ENCODE measurements at regions not wholly inside any gene's neighbourhood (a gene's known extent, or its start where the extent isn't known, plus 50 kb on each side); places are given as distances from the start of the nearest gene placed in this dataset.
"Not testable (repeated sequence)": the region's sequence is repeated elsewhere in the genome, so short reads cannot be mapped to it uniquely, and the experiment has no call there.

DNA sequence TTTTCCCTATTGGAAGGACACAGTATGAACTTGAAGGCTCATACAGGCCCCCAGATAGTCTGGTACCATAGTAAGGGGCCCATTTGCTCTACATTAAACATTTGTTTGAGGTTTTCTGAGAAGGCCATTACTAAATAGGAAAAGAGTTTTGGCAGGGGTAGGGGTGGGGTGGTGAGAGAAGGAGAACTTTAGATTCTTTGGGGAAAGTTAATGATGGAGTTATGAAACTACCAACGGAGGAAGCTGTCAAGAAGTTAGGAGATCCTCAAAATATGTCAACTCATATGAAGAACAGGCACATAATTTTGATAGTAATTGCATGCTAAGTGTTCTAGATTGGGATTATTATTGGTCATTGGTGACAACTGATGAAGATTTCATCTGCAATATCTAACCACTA lies 114.7 kb downstream of the TAF11L14 start:
- DNase-seq (ENCODE audit: low read depth): no peak
- TF ChIP-seq CTCF (conservative IDR thresholded peaks at IDR 0.05; ENCODE audit: low read length): no peak
- no peak overlapping the region for H3K4me3 ChIP-seq (ENCODE audit: low read length)

GRCh38 chr5:17755406-17755805 lies 121.1 kb downstream of the TAF11L14 start:
- not testable (repeated sequence) for DNase-seq (ENCODE audit: low read depth); H3K4me3 ChIP-seq (ENCODE audit: low read length)

- H3K4me3 ChIP-seq (ENCODE audit: low read length): no peak overlapping the region
- TF ChIP-seq CTCF (conservative IDR thresholded peaks at IDR 0.05; ENCODE audit: low read length): no peak
- DNase-seq (ENCODE audit: low read depth): no peak
Observed at GRCh38 chr5:17761326-17761725, 127.1 kb downstream of the TAF11L14 start.

DNA sequence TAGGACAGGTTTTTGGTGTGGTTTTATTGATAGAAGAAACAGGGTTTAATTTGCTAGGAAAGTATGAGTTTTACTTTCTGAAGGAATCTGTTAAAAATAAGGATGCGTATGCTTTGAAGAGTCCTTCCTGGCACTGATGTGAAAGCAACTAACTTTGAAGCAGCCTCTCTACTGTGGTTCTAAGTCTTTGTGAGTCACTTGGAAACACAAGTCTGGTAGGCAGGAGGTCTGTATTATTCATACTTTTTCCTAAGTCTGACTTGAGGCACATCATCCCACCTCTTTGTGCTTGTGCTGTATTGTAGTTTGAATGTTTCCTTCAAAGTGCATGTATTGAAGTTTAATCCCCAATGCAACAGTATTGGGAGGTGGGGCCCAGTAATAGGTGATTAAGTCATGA lies 129.0 kb downstream of the TAF11L14 start:
- TF ChIP-seq CTCF (conservative IDR thresholded peaks at IDR 0.05; ENCODE audit: low read length): no peak
- no peak for DNase-seq (ENCODE audit: low read depth)
- H3K4me3 ChIP-seq (ENCODE audit: low read length): no peak overlapping the region

- DNase-seq (ENCODE audit: low read depth): no peak
- TF ChIP-seq CTCF (conservative IDR thresholded peaks at IDR 0.05; ENCODE audit: low read length): no peak
- no peak overlapping the region for H3K4me3 ChIP-seq (ENCODE audit: low read length)
Observed at GRCh38 chr5:17766031-17766430, 131.8 kb downstream of the TAF11L14 start.

- no peak overlapping the region for H3K4me3 ChIP-seq (ENCODE audit: low read length)
- no peak for DNase-seq (ENCODE audit: low read depth)
- no peak for TF ChIP-seq CTCF (conservative IDR thresholded peaks at IDR 0.05; ENCODE audit: low read length)
Observed at GRCh38 chr5:17769277-17769676, 135.0 kb downstream of the TAF11L14 start.

- TF ChIP-seq CTCF (conservative IDR thresholded peaks at IDR 0.05; ENCODE audit: low read length): no peak
- H3K4me3 ChIP-seq (ENCODE audit: low read length): no peak overlapping the region
- no peak for DNase-seq (ENCODE audit: low read depth)
Observed at GRCh38 chr5:17772232-17772631, 138.0 kb downstream of the TAF11L14 start.

DNA sequence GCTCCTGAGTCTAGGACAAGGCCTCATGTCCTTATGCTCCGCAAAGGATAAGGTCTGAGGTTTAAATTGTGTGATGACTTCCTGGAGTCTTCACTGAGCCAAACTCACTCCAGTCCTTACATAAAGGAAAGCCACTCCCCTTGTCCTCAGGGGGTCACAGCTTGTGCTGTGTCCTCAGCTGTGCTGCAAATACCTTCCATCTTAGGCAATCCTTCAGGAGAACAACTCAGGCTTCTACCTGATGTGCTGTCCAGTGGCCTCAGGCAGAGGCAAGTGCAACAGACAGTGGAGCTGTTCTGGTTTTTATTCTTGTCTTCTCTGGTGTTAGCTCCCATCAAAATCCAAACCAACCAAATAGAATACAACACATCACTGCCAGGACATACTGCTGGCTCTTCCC lies 151.5 kb downstream of the TAF11L14 start:
- H3K4me3 ChIP-seq (ENCODE audit: low read length): no peak overlapping the region
- no peak for DNase-seq (ENCODE audit: low read depth)

More for the DNA sequence above, 151.5 kb downstream of the TAF11L14 start:
- TF ChIP-seq CTCF (conservative IDR thresholded peaks at IDR 0.05; ENCODE audit: low read length): no peak

Measured in AG10803 (cell line).